Limb (tissue), 2 donors: ENCODE measurements at regions not wholly inside any gene's neighbourhood (a gene's known extent, or its start where the extent isn't known, plus 50 kb on each side); places are given as distances from the start of the nearest gene placed in this dataset.
"Not testable (repeated sequence)": the region's sequence is repeated elsewhere in the genome, so short reads cannot be mapped to it uniquely, and the experiment has no call there.

Source experiments
- DNase-seq, 2 donors: peaks; one replicate each; pipeline ENCODE4 v3.0.0-alpha.2; 2016; ENCODE audit errors: extremely low spot score in 2 of 2

DNA sequence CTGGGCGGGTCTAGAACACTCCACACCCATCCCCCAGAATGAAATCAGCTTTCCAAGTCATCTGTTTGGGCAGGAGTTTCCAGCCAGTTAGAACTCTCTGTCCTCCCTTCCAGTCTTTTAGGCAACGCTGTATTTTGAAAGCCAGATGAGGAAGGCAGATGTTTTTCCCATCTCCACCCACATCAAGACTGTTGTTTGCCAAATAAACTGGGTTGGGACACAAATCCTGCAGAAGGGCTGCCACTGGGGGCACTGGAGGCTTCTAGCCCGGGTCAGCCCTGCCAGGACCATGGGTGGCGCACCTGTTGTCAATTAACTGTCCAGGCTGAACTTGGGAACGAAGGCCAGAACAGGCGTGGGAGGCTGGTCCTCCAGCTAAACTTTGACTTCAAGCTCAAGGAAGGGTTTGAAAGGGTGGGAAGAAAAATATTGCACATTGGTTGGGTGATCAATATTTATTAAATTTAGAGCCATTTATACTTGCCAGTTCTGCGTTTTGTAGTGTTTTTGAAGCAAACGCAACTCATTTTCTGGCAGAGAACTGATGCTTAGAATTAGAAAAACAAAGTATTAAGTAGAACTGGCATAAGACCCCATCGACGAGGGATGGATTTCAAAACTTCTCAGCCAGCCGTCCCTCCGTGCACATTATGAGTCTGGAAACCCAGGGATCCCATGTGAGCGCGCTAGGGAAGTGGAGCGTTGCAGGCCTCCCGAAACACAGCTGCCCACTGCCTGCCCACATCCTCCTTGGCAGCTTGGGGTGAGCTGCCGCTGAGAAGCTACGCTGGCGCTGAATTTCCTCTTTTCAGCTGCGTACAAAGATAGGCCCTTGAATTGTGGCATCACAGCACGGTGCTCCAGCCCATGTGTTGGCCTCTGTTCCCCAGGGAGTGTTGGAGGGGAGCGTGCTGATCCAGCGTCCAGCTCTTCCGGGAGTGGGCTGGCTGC is 297.4 kb downstream of the QKI start:
- peak; percentile 55 to 86 for DNase-seq

DNA sequence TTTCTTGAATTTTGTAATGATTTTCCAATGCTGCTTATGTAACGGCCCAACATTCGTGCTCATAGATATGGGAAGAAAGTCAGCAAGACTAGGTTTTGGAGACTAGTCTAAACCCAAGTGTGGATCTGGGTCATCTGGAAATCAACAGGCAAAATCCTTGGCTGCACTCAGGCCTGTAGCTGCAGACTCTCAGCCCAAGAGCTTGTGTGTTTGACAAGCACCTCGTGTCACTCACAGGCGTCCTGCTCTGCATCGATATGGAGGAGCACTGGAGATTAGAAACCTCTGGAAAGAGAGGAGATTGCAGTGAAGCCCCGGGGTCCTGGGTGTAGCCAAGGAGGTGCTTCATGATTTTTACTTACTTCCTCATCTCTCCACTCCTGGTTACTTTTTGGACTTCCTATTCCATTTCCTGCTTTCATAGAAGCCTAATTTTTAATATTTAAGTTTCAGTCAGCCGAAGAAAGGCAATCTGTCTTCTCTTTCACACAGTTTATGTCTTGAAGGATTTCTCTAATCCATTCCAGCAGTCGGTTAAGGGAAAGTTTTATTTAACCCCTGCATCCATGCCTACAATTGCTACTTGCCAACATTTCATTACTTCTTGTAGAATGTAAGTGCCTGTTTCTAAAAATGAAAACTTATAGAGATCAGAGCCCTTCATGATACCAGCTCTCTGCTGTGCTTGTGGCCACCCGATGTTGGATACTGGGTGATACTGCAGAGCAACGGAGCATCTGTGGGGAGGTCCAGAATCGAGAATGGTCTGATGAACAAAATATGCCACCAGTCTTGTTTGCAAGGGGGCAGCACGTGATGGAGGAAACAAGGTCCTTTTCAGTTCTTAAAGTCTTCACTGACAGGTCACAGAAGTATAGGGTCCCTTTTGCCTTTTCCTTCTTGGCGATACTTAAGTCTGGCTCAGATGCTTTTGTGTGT is 296.3 kb downstream of the QKI start:
- no peak for DNase-seq

DNA sequence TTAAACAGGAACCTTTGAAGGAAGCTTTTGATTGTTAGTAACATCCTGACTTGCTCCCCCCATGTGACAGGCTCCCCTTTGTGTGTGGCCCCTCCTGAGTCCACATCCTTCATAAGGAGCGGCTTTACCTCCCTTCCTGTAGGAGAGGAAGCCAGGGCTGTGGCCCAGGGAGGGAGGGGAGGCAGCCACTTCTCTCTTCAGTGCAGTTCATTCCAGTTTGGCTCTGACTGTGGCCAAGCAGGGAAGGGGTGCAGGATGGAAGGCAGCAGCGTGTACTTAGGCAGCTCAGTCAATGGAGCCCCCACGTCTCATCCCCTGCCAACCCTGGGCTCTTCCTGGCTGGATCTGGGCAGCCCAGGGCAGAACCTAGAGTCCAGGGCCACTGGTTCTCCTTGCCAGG is 295.2 kb downstream of the QKI start:
- no peak for DNase-seq

DNA sequence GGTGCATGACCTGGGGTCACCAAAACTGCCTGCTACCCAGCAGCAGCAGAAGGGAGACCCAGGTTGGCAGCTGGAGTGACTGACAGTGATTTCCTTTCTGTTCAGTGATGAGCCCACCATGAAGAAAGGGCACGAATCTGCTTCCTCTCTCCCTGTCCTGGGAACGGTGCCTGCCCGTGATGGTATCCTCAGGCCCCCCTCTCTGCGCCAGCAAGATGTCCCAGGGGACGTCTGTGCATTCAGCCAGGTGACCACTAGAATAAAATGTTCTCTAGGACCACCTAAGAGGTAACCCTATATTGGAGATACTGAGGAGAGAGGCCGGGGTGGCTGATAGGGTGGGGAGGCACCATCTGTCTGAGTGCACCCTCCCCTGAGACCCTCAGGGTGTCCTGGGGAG is 294.7 kb downstream of the QKI start:
- DNase-seq = no peak

DNA sequence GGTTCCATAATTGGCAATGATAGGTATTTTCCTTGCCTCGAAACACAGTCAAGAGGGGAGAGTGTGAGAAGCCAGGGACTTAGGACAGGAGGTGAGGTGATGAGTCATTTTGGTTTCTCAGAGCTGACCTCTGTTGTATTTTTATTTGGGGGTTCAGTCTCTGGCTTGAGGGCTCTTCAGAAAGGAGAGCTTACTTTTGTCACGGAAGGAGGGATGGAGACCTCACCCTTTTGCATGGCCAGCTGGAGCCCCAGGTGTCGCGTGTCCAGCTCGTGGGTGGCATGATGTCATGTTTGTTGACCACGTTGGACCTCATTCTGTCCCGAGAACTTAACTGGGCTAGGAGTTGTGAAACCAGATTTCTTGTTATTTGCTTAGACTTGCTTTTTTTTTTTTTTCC is 293.9 kb downstream of the QKI start:
- no peak for DNase-seq

DNA sequence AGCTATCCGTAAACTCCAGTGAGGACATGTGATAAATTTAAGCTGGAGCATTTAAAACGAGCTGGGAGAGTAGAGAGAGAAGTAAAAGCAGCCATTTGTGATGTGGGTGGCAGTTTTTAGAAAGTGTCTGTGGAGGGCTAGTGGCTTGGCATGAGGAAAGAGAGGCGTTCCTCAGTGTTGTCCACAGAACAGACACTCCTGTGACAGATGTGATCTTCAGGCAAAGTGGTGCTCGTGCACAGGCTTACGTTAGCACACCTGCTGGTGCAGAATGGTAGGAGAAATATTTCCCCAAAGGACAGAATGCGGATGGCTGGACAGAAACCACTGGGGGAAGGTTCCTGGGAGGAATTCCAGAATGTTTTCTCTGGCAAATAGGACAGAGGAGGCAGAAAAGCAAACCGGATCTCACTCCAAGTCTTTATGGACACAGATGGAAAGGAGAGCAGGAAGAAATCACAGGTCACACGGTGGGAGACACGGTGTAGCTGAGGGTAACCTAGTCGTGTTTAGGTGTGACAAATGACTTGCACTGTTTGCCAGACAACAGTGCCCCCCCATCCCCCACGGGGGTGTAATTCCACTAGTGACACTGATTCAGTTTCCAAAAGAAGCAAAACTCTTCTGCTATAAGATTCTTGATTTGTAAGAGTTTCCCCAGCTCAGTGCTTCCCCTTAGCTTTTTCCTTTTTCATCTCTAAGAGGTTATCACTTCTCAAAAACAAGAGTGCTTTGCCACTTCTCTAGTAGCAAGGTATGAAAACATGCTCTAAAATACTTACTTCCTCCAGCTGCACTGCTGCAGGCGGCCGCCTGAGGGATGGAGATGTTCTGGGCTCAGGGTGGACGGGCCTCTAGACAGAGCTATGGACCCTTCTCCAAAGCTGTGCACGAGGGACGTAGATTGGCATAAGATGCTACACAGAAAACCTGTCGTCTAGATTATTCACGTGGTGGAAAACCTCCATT is 293.2 kb downstream of the QKI start:
- no peak for DNase-seq

DNA sequence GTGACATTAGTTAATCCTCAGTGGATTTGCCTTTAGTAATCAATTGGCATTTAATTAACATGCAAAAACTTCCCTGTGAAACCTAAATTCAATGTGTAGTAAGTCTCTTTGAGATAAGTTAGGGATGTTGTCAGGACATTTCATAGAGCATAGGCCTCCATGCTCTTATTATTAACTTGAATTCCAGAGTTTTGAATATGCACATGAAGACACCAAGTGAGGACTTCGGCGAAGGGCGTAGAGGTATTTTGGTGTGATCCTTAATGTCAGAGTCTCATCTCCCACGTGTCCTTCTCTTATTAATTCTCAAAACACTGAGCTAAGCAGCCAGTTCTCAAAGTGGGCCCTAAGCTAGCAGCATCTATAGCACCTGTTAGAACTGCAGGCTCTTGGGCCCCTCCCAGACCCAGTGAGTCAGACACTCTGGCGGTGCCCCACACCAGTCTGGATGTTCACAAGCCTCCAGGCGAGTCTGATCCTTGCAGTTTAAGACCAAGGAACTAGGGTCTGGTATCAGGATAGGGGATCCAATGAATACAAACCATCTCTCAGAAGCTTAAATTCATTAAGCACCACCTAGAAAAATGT is 292.1 kb downstream of the QKI start:
- no peak for DNase-seq

DNA sequence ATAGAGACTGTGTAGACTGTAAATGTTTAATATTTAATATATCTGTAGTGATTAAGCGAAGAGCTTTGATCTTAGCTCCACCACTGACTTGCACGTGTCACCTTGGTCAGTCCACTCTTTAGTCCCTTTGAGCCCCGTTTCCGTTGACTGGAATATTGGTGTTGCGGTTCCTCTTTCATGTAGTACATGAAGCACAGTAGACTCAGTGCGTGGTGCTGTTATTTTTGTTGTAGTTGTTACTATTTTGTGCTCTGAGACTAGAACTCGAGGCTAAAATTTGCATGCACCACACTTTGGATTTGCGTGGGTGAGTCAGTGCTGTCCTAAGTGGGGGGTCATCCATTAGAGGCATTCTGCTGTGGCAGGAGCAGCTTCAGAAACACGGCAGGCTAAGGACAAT is 291.4 kb downstream of the QKI start:
- DNase-seq = no peak

DNA sequence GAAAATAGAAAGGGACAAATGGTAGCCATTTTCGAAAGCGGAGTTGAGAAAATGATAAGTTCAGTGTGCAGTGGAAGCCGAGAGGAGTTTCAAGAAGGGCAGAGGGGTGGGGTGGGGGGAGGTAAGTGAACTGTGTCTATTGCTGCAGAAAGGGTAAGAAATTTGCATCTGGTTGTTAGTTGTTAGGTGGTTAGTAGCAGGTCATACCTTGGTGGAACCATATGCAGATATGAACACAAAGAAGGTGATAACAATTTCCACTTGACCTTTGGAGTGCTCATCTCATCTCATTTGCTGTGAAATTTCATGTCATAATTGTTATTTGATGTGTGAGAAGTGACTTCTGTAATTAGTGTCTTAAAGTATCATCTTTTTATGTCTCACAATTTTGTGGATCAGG is 288.2 kb downstream of the QKI start:
- DNase-seq = no peak

DNA sequence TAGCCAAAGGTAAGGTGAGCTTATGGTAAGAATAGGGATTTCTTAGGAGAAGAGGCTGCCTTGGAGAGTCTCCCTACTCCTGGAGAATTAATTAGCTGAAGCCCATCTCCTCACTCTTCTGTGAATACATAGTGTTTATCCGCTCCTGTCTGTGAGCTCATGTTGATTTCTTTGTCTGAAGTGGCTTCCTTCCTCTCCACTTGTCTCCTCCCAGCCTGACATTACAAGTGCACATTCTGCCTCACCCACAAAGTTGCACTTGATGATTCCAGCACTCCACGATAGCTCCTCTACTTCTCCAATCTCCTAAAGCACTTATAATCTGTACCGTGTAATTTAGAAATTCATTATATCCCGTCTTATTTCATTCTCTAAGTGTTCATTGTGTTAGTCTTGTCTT is 287.2 kb downstream of the QKI start:
- DNase-seq = no peak

DNA sequence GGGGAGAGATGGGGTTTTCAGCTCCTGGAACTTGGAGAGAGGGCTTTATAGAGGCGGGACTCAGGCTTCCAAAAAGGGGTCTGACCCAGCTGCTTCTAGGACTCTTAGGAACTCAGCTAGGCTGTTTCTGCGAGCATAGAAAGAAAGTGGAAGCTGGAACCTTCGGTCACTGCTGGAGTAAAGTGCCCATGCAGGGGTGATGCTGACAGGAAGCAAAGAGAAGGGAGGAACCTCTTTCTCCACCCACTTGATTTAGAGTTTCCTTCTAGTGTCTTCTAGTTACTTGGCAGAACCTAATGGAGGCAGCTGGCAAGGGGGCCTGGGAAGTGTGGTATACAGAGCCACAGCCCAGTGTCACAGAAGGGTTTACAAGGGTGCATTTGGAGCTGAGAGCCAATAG is 283.6 kb downstream of the QKI start:
- DNase-seq = no peak

DNA sequence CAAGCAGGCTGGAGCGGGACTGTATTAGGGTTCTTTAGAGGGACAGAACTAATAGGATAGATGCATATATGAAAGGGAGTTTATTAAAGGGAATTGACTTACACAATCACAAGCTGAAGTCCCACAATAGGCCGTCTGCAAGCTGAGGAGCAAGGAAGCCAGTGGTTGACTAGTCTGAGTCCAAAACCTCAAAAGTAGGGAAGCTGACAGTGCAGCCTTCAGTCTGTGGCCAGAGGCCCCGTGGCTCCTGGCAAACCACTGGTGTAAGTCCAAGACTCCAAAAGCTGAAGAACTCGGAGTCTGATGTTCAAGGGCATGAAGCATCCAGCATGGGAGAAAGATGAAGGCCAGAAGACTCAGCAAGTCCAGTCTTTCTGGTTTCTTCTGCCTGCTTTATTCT is 281.8 kb downstream of the QKI start:
- DNase-seq = not testable (repeated sequence)

DNA sequence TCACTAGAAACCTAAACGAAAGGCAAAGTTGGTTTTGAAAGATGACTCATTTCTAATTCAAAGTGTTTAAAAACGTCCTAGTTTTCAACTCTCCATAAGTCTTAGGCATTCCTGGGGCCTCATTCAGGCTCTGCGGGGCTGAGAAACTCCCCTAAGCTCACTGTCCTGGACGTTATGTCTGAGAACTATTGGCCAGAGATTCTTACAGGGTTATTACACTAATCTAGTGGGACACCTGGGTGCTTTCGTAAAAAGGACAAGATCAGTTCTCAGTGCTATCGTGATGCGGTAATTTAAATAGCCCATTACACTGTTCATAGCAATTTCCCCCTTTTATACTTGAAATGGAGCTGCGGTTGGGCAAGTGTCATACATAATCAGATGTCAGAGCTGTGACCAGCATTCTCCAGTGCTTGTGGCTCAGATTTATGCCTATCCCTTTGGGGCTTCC is 280.9 kb downstream of the QKI start:
- no peak for DNase-seq

DNA sequence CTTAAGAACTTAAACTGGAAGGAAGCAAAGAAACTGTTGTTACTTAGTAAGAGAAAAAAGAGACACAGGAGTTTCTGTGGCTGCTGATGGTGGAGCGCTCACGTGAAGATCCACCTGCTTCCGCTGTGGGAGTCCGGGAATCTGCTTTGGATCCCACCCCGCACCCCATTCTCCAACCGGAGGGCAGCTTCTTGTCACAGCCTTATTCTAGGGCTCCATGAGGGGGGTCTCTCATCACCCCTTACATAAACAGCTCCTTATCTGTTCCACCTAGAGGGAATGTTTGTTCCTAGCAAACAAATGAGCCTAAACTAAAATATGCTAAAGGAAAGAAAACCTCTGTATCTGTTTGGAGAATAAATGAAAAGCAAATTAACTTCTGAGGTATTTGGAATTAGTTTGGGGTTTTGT is 280.5 kb downstream of the QKI start:
- no peak for DNase-seq

DNA sequence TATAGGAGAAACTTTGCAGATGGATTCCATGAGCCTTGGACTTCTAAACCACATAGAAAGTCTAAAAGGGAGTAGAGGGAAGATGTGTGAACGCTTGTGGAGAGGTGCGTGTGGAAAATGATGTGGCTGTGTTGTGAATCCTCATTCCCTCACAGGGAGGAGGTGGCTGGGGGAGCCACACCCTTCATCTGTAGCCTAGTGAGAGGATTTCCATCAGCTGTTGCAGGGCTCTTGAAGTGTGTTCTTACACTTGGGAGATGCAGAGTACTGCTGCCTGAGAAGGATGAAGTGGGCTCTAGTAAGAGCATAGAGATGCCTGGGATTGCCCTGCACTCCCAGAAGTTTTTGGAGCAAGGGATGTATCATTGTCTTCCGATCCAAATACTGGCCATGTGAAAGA is 279.6 kb downstream of the QKI start:
- no peak for DNase-seq

DNA sequence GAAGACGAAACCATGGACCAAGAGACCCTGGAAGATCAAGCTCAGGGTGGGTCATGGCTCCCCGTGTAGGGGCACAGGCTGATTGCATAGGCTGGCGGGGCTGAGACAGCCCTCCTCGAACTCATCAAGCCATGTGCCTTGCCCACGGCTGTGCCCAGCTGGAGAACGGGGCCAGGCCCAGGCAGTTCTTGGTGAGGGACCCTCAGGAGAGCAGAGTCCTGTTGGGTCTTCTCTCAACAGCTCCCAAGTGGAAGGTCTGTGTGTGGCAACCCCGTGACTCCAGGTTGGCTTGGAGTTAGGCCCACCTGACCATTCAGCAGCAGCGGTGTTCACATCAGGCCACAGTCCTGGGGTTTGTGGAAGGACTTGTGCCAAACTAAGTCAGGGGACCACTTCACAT is 276.5 kb downstream of the QKI start:
- DNase-seq = no peak

DNA sequence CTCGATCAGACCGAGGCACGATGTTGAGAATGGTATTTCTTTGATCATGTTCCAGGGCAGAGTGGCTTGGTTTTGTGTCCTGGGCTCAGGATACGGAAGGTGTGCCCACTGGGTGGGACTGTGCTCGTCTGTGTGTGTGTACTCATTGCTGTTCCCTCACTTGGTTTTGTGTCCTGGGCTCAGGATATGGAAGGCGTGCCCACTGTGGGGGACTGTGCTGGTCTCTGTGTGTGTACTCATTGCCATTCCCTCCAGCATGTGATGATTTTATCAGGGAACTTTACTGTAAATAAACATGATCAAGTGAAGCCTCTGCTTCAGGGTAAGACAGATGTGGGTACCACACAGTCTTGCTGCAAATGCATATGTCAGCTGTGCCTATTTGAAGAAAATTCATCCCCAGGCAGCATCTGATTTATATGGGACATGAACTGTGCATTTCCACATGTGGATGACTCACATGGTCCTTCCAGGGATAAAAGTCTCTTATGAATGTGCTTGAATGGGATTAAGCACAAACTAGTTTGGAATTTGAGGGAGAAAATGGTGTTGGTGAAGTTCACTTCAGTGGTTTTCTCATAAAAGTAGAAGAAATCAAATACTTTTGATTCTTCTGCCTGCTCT is 274.3 kb downstream of the QKI start:
- DNase-seq = no peak

DNA sequence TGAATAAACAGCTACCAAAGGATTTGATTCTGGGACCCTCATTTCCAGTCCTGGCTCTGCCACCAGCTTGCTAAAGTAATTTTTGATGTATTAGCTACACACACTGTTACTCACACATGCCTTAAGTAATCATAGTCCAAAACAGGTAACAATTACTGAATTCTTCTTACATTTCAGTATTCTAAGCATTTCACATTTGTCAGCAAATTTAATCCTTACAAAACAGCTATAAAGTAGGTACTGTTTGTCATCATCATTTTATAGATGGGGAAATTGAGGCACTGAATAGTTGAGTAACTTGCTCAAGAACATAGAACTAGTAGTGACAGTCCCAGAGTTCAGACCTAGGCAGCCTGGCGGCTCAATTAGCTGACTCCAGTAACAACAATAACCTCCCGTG is 272.6 kb downstream of the QKI start:
- DNase-seq = no peak

DNA sequence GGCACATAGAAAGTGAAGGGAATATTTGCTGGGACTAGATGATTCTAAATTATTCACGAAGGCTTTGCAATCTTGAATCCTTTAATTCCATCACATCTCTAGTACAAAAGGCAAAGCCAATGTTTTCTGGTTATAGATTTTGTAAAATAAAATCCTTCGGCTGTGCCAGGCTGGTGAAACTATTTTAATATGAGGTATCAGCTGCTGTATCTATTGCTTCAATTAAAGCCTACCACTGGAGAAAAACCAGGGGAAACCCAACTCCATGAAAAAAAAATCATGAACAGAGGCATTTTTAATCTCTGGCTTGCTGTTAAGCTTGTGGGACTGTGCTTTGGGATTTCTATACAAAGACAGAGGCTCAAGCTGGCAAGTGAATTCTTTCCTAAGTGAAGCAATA is 271.8 kb downstream of the QKI start:
- DNase-seq = no peak

DNA sequence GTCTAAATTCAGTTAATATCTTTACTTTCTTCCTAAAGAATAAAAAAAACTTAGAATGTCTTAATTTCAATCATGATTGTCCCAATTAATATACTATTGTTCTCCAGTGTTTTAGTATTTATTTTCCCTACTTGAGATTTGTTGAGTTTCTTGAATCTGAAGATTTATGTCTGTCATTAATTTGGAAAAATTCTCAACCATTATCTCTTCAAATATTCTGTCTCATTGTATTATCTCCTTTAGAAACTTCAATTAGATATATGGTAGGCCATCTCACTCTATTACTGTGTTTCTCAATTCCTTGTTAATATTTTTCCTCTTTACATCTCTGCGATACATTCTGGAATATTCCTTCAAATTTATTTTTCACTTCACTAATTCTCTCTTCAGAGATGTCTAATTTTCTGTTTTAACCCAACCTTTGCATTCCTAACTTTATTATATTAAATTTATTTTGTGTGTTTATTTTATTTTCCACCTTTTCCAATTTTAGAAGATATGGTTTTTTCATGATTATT is 268.6 kb downstream of the QKI start:
- no peak for DNase-seq
